ENCODE measurements at regions not wholly inside any gene's neighbourhood (a gene's known extent, or its start where the extent isn't known, plus 50 kb on each side); places are given as distances from the start of the nearest gene placed in this dataset.
"Not testable (repeated sequence)": the region's sequence is repeated elsewhere in the genome, so short reads cannot be mapped to it uniquely, and the experiment has no call there.

DNA sequence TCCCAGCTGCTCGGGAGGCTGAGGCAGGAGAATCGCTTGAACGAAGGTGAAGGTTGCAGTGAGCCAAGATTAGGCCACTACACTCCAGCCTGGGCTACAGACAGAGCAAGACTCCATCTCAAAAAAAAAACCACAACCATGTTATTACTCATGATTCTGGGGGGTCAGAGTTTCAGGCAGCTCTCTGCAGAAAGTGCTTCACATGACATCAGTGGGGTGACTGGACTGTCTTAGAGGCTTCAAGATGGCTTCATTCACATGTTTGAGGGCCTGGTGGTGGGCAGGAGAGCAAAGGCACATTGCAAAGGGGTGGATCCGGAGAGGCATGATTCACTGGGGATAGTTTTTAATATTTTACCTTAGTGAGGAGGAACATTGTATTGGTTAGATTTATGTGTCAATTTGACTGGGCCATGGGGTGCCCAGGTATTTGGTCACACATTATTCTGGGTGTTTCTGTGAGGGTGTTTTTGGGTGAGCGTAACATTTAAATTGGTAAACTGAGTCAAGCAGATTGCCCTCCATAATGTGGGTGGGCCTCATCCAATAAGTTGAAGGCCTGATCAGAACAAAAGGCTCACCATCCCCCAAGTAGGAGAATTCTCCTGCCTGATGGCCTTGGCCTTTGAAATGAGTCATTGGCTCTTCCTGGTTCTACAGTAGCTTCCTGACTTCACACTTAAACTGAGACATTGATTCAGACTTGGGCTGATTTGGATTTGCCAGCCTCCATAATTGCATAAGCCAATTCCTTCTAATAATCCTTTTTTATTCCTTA lies 109.8 kb downstream of the GOSR1 start:
- no peaks in the 10 kb centered on the region for H3K9me3 ChIP-seq (ENCODE audit: control insufficient read depth, low read length)
- H3K27me3 ChIP-seq (ENCODE audit: control insufficient read depth, insufficient read depth, low read length), result no peaks in the 10 kb centered on the region
- TF ChIP-seq, protein P1, sequence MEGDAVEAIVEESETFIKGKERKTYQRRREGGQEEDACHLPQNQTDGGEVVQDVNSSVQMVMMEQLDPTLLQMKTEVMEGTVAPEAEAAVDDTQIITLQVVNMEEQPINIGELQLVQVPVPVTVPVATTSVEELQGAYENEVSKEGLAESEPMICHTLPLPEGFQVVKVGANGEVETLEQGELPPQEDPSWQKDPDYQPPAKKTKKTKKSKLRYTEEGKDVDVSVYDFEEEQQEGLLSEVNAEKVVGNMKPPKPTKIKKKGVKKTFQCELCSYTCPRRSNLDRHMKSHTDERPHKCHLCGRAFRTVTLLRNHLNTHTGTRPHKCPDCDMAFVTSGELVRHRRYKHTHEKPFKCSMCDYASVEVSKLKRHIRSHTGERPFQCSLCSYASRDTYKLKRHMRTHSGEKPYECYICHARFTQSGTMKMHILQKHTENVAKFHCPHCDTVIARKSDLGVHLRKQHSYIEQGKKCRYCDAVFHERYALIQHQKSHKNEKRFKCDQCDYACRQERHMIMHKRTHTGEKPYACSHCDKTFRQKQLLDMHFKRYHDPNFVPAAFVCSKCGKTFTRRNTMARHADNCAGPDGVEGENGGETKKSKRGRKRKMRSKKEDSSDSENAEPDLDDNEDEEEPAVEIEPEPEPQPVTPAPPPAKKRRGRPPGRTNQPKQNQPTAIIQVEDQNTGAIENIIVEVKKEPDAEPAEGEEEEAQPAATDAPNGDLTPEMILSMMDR (IDR thresholded peaks at IDR 0.05), result no peak
- no peak overlapping the region for H3K9ac ChIP-seq
- H3K4me2 ChIP-seq (ENCODE audit: low read length), result no peak overlapping the region
- no peaks in the 10 kb centered on the region for H3K36me3 ChIP-seq (ENCODE audit: control insufficient read depth, insufficient read depth, low read length)
- H2AFZ ChIP-seq, result no peak overlapping the region
- H3K79me2 ChIP-seq, result no peaks in the 10 kb centered on the region
- no peaks in the 10 kb centered on the region for H3K4me1 ChIP-seq
- H3K27ac ChIP-seq, result no peak overlapping the region
- no peak overlapping the region for H3K4me3 ChIP-seq (ENCODE audit: low read depth, low read length)

DNA sequence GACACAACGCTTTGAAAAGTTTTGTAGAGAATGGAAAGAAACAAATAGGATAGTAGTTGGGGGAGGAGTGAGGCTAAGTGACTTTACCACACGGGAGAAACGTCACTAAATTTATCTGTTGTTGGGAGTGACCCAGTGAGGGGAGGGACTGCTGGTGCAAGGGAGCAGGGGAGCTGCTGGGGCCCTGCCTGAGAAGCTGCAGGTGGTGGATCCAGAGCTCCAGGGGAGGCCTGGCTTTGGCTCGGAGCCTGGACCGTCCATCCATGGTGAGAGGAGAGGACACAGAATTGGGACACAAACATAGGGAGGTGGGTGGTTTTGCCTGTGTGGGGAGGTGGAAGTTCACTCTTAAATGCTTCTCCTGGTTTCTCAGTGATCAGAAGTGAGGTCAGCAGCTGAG lies 107.6 kb downstream of the GOSR1 start:
- Histone ChIP-seq H3K9me3 (ENCODE audit: control insufficient read depth, low read length) (no peaks in the 10 kb centered on the region), H3K27me3 (ENCODE audit: control insufficient read depth, insufficient read depth, low read length) (no peaks in the 10 kb centered on the region), H3K4me3 (ENCODE audit: low read depth, low read length) (no peak overlapping the region), H3K27ac (no peak overlapping the region), H3K4me2 (ENCODE audit: low read length) (no peak overlapping the region), H3K9ac (no peak overlapping the region), H3K4me1 (no peaks in the 10 kb centered on the region), H3K79me2 (no peaks in the 10 kb centered on the region), H2AFZ (no peak overlapping the region), H3K36me3 (ENCODE audit: control insufficient read depth, insufficient read depth, low read length) (no peaks in the 10 kb centered on the region)
- TF ChIP-seq, protein P1 (IDR thresholded peaks at IDR 0.05), result no peak

DNA sequence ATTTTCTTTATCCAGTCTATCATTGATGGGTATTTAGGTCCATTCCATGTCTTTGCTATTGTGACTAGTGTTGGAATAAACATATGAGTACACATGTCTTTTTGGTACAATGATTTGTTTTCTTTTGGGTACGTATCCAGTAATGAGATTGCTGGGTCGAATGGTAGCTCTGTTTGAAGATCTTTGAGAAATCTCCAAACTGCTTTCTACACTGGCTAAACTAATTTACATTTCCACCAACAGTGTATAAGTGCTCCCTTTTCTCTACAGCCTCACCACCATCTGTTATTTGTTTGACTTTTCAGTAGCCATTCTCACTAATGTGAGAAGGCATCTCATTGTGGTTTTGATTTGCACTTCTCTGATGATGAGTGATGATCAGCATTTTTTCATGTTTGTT lies 103.7 kb downstream of the GOSR1 start:
- no peaks in the 10 kb centered on the region for H3K27me3 ChIP-seq (ENCODE audit: control insufficient read depth, insufficient read depth, low read length)
- TF ChIP-seq, protein P1 (IDR thresholded peaks at IDR 0.05), result no peak
- H3K4me2 ChIP-seq (ENCODE audit: low read length), result no peak overlapping the region
- no peaks in the 10 kb centered on the region for H3K79me2 ChIP-seq
- H3K9me3 ChIP-seq (ENCODE audit: control insufficient read depth, low read length), result no peaks in the 10 kb centered on the region
- H3K27ac ChIP-seq, result no peak overlapping the region
- H2AFZ ChIP-seq, result no peak overlapping the region
- no peak overlapping the region for H3K9ac ChIP-seq
- H3K4me1 ChIP-seq, result no peaks in the 10 kb centered on the region
- no peaks in the 10 kb centered on the region for H3K36me3 ChIP-seq (ENCODE audit: control insufficient read depth, insufficient read depth, low read length)
- H3K4me3 ChIP-seq (ENCODE audit: low read depth, low read length), result no peak overlapping the region

DNA sequence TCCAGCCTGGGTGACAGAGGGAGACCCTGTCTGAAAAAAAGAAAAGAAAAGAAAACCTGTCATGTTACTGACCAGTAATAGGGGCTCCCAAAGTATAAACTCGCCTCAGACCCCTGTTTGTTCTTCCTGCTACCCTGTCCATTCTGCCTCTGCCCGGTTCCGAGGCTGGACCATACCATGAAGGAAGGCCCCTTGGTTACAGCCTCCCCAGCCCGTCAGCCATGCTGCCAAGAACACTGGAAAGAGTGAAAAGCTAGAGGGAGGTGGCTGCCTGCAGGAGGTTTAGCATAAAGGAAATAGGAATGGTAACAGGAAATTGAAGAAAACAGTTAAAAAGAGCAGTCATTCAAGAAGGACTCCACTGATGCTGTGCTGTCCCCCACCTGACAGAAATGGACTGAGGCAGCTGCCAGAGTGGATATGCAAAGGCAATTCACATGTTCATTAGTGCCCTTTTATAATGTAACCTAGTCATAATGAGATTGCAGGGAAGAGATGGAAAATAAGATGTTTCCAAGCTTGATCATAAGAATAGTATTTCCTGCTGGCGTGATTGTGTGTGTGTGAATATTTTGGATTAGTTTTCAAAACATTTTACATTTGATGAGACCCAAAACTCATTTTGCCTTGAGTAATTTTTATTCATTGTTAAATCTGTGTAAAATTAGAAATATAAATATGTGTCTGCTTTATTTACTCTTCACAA lies 102.6 kb downstream of the GOSR1 start:
- no peaks in the 10 kb centered on the region for H3K36me3 ChIP-seq (ENCODE audit: control insufficient read depth, insufficient read depth, low read length)
- H3K9ac ChIP-seq, result no peak overlapping the region
- no peaks in the 10 kb centered on the region for H3K27me3 ChIP-seq (ENCODE audit: control insufficient read depth, insufficient read depth, low read length)
- H2AFZ ChIP-seq, result no peak overlapping the region
- H3K4me2 ChIP-seq (ENCODE audit: low read length), result no peak overlapping the region
- no peak overlapping the region for H3K4me3 ChIP-seq (ENCODE audit: low read depth, low read length)
- no peaks in the 10 kb centered on the region for H3K79me2 ChIP-seq
- H3K9me3 ChIP-seq (ENCODE audit: control insufficient read depth, low read length), result no peaks in the 10 kb centered on the region
- H3K27ac ChIP-seq, result no peak overlapping the region
- H3K4me1 ChIP-seq, result no peaks in the 10 kb centered on the region
- TF ChIP-seq, protein P1 (IDR thresholded peaks at IDR 0.05), result no peak

DNA sequence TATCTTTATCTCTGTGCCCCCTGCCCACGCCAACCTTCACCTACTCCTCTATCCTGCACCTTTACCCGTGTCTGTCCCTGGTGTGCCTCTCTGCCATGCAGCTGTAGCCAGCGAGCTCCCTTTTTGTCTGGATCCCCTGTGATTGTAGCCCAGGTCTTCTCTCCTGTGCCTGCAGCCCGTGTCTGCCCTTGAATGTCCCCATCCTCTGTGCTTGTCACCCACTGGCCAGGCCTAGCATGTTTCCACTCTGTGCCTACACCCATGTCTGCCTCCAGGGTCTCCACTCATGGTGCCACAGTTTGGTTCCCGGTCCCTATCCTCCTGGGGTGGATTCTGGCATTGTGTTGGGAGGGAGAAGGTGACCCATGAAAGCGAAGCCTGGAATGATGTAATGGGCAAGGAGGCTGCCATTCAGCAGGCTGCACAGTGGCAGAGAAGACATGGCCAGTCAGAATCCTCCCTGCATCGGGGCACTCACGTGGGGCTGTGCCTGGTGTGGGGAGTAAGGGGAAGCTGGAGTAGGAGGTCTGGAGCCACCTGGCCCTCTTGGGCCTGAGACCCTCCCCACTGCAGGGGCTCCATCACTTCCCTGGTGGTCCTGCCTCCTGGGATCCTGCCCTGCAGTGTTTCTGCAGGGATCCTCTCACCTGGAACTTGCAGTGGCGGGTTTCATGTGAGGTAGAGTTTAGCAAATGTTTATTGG lies 101.0 kb downstream of the GOSR1 start:
- not testable (repeated sequence) for H3K4me3 ChIP-seq (ENCODE audit: low read depth, low read length); H3K9ac ChIP-seq; H3K4me1 ChIP-seq; H3K4me2 ChIP-seq (ENCODE audit: low read length); H3K27ac ChIP-seq; H3K27me3 ChIP-seq (ENCODE audit: control insufficient read depth, insufficient read depth, low read length); H2AFZ ChIP-seq; H3K36me3 ChIP-seq (ENCODE audit: control insufficient read depth, insufficient read depth, low read length); H3K9me3 ChIP-seq (ENCODE audit: control insufficient read depth, low read length); H3K79me2 ChIP-seq
